ENCODE measurements at regions not wholly inside any gene's neighbourhood (a gene's known extent, or its start where the extent isn't known, plus 50 kb on each side); places are given as distances from the start of the nearest gene placed in this dataset.
"Not testable (repeated sequence)": the region's sequence is repeated elsewhere in the genome, so short reads cannot be mapped to it uniquely, and the experiment has no call there.

- TF ChIP-seq, protein P1, sequence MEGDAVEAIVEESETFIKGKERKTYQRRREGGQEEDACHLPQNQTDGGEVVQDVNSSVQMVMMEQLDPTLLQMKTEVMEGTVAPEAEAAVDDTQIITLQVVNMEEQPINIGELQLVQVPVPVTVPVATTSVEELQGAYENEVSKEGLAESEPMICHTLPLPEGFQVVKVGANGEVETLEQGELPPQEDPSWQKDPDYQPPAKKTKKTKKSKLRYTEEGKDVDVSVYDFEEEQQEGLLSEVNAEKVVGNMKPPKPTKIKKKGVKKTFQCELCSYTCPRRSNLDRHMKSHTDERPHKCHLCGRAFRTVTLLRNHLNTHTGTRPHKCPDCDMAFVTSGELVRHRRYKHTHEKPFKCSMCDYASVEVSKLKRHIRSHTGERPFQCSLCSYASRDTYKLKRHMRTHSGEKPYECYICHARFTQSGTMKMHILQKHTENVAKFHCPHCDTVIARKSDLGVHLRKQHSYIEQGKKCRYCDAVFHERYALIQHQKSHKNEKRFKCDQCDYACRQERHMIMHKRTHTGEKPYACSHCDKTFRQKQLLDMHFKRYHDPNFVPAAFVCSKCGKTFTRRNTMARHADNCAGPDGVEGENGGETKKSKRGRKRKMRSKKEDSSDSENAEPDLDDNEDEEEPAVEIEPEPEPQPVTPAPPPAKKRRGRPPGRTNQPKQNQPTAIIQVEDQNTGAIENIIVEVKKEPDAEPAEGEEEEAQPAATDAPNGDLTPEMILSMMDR (IDR thresholded peaks at IDR 0.05) = no peak
- TF ChIP-seq POLR2A (IDR thresholded peaks at IDR 0.05) = no peak
- Histone ChIP-seq H3K27me3 (no peaks in the 10 kb centered on the region), H3K4me1 (no peaks in the 10 kb centered on the region), H3K27ac (no peak overlapping the region), H3K4me3 (no peak overlapping the region), H3K36me3 (no peaks in the 10 kb centered on the region), H3K9me3 (no peaks in the 10 kb centered on the region)
- no peak for DNase-seq
These were observed 350.8 kb downstream of the PTH2R start for GRCh38 chr2:208757364-208757763.

- H3K27me3 ChIP-seq, H3K4me3 ChIP-seq, H3K9me3 ChIP-seq, DNase-seq, H3K27ac ChIP-seq, H3K36me3 ChIP-seq, H3K4me1 ChIP-seq: not testable (repeated sequence)
These were observed 366.5 kb downstream of the PTH2R start for GRCh38 chr2:208773074-208773473.

- no peak for DNase-seq
- H3K4me1 ChIP-seq = no peaks in the 10 kb centered on the region
- no peaks in the 10 kb centered on the region for H3K36me3 ChIP-seq
- no peak overlapping the region for H3K4me3 ChIP-seq
- TF ChIP-seq POLR2A (IDR thresholded peaks at IDR 0.05) = no peak
- TF ChIP-seq, protein P1 (IDR thresholded peaks at IDR 0.05) = no peak
- H3K27ac ChIP-seq = no peak overlapping the region
- H3K27me3 ChIP-seq = no peaks in the 10 kb centered on the region
- H3K9me3 ChIP-seq = no peaks in the 10 kb centered on the region
These were observed 374.6 kb downstream of the PTH2R start for GRCh38 chr2:208781166-208781565.

DNA sequence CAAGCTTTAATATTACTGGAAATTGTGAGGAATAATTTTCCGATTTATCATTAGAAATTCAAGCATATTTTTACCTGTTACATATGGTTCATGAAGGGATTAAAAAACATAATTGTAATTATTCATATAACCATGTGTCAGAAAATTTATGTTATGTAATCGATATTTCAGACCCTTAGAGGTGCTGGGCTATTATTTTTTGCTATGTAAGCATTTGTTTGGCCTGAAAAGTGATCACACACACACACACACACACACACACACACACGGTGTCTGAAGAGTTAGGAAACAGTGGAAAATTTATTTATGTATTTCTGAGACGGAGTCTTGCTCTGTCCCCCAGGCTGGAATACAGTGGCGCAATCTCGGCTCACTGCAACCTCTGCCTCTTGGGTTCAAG is 375.5 kb downstream of the PTH2R start:
- Histone ChIP-seq H3K36me3 (no peaks in the 10 kb centered on the region), H3K27ac (no peak overlapping the region), H3K27me3 (no peaks in the 10 kb centered on the region), H3K4me3 (no peak overlapping the region), H3K4me1 (no peaks in the 10 kb centered on the region), H3K9me3 (no peaks in the 10 kb centered on the region)
- DNase-seq = no peak
- no peak for TF ChIP-seq POLR2A (IDR thresholded peaks at IDR 0.05)
- TF ChIP-seq, protein P1 (IDR thresholded peaks at IDR 0.05) = no peak

DNA sequence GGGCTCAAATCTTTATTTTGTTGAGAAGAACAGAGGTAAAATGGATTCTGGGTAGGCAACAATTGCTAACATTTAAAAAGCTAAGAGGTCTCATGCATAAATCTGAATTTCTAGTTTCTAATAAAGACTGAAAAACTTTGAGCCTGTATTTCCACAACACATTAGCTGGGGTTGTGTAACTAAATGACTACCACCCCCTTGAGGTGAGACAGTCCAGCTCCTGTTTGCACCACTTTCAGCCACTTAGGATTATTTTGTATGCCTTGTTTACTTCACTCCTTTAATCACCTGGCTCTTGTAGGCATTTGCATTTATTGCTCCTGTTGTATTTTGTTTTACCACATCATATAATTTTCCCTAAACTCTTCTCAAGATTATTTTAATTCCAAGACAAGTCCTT is 376.6 kb downstream of the PTH2R start:
- no peak for DNase-seq
- Histone ChIP-seq H3K9me3 (no peaks in the 10 kb centered on the region), H3K36me3 (no peaks in the 10 kb centered on the region), H3K4me3 (no peak overlapping the region), H3K27ac (no peak overlapping the region), H3K4me1 (no peaks in the 10 kb centered on the region), H3K27me3 (no peaks in the 10 kb centered on the region)
- TF ChIP-seq, protein P1 (IDR thresholded peaks at IDR 0.05) = peak in 3 of 6 experiments; percentile 50 to 60 (median 52)
- no peak for TF ChIP-seq POLR2A (IDR thresholded peaks at IDR 0.05)

DNA sequence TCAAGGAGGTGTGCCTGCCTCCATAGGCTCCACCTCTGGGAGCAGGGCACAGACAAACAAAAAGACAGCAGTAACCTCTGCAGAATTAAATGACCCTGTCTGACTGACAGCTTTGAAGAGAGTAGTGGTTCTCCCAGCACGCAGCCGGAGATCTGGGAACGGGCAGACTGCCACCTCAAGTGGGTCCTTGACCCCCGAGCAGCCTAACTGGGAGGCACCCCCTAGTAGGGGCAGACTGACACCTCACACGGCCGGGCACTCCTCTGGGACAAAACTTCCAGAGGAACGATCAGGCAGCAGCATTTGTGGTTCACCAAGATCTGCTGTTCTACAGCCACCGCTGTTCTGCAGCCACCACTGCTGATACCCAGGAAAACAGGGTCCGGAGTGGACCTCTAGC is 378.2 kb downstream of the PTH2R start:
- H3K27ac ChIP-seq, H3K9me3 ChIP-seq, H3K36me3 ChIP-seq, H3K27me3 ChIP-seq, H3K4me1 ChIP-seq, H3K4me3 ChIP-seq, DNase-seq: not testable (repeated sequence)

- TF ChIP-seq, protein P1 (IDR thresholded peaks at IDR 0.05) = no peak
- TF ChIP-seq POLR2A (IDR thresholded peaks at IDR 0.05) = no peak
- Histone ChIP-seq H3K36me3 (no peaks in the 10 kb centered on the region), H3K4me1 (no peaks in the 10 kb centered on the region), H3K9me3 (no peaks in the 10 kb centered on the region), H3K4me3 (no peak overlapping the region), H3K27me3 (no peaks in the 10 kb centered on the region), H3K27ac (no peak overlapping the region)
- DNase-seq = no peak
These were observed 384.7 kb downstream of the PTH2R start for GRCh38 chr2:208791257-208791656.

All from Peyer's patch (tissue), 4 donors.